Neural progenitor cell (in vitro differentiated cells): ENCODE measurements at regions not wholly inside any gene's neighbourhood (a gene's known extent, or its start where the extent isn't known, plus 50 kb on each side); places are given as distances from the start of the nearest gene placed in this dataset.

Source experiments
- EZH2 ChIP-seq: fragments of 200-600 bp; sonication (generic); IDR thresholded peaks from 2 replicates; pipeline ENCODE4 v1.6.1; 2017; ENCODE audit warnings: antibody characterized with exemption, mild to moderate bottlenecking, moderate library complexity
- EZH2phosphoT487 ChIP-seq: fragments of 200-600 bp; sonication (generic); IDR thresholded peaks from 2 replicates; pipeline ENCODE4 v1.6.1; 2017; ENCODE audit warnings: antibody characterized with exemption
- TF ChIP-seq, protein P1 (sequence below): fragments of 200-600 bp; sonication (generic); IDR thresholded peaks from 2 replicates; pipeline ENCODE4 v1.5.1; 2017; ENCODE audit warnings: antibody characterized with exemption, mild to moderate bottlenecking

DNA sequence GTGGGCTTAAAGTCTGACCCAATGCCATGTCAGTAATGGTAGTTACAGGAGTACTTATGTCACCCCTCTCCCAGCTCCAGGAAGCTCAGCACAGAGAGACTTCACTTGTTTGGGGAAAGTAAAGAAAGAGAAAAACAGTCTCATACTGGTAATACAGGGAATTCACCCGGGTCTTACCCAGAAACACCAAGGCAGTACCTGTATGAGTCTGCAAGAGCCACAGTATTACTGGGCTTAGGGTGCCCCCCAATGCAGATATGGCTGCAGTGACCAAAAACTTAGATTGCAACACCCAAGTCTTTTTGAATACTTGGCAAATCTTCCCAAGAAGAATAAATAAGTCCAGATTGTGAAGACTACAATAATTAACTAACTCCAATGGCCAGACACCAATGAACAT lies 622.1 kb downstream of the IGSF11 start:
- TF ChIP-seq, protein P1, sequence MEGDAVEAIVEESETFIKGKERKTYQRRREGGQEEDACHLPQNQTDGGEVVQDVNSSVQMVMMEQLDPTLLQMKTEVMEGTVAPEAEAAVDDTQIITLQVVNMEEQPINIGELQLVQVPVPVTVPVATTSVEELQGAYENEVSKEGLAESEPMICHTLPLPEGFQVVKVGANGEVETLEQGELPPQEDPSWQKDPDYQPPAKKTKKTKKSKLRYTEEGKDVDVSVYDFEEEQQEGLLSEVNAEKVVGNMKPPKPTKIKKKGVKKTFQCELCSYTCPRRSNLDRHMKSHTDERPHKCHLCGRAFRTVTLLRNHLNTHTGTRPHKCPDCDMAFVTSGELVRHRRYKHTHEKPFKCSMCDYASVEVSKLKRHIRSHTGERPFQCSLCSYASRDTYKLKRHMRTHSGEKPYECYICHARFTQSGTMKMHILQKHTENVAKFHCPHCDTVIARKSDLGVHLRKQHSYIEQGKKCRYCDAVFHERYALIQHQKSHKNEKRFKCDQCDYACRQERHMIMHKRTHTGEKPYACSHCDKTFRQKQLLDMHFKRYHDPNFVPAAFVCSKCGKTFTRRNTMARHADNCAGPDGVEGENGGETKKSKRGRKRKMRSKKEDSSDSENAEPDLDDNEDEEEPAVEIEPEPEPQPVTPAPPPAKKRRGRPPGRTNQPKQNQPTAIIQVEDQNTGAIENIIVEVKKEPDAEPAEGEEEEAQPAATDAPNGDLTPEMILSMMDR, result no peak
- TF ChIP-seq EZH2phosphoT487 (no peak), EZH2 (no peak)
